ENCODE measurements at regions not wholly inside any gene's neighbourhood (a gene's known extent, or its start where the extent isn't known, plus 50 kb on each side); places are given as distances from the start of the nearest gene placed in this dataset.

DNA sequence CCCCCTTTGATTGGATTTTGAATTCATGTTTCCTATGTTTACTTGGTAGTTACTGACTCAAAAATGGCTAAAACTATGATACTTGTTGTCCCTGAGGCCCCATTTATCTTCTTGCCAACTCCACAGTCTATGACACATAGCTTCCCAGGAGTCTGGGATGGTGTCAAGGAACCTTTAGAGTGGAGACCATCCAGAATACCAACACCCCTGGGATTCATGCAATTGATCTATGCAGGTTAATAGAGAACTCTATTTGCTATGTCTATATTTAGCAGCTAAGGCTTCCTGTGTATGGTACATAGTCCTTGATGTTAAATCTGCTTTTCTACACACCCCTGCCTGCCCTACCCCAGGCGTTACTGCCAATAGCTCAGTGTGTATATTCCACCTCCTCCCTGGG is 218.5 kb upstream of the HDAC4 start:
- TF ChIP-seq, protein P1, sequence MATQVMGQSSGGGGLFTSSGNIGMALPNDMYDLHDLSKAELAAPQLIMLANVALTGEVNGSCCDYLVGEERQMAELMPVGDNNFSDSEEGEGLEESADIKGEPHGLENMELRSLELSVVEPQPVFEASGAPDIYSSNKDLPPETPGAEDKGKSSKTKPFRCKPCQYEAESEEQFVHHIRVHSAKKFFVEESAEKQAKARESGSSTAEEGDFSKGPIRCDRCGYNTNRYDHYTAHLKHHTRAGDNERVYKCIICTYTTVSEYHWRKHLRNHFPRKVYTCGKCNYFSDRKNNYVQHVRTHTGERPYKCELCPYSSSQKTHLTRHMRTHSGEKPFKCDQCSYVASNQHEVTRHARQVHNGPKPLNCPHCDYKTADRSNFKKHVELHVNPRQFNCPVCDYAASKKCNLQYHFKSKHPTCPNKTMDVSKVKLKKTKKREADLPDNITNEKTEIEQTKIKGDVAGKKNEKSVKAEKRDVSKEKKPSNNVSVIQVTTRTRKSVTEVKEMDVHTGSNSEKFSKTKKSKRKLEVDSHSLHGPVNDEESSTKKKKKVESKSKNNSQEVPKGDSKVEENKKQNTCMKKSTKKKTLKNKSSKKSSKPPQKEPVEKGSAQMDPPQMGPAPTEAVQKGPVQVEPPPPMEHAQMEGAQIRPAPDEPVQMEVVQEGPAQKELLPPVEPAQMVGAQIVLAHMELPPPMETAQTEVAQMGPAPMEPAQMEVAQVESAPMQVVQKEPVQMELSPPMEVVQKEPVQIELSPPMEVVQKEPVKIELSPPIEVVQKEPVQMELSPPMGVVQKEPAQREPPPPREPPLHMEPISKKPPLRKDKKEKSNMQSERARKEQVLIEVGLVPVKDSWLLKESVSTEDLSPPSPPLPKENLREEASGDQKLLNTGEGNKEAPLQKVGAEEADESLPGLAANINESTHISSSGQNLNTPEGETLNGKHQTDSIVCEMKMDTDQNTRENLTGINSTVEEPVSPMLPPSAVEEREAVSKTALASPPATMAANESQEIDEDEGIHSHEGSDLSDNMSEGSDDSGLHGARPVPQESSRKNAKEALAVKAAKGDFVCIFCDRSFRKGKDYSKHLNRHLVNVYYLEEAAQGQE (IDR thresholded peaks at IDR 0.05; ENCODE audit: insufficient read depth in 1 of 2, low read depth in 2 of 2, low read length in 2 of 2) = no peak
- no peak for TF ChIP-seq POLR2AphosphoS5 (IDR thresholded peaks at IDR 0.05; ENCODE audit: low read depth, low read length)
- TF ChIP-seq TAF1 (IDR thresholded peaks at IDR 0.05; ENCODE audit: borderline replicate concordance, insufficient read depth, low read length) = no peak
- TF ChIP-seq FOXP2 (optimal IDR thresholded peaks at IDR 0.05; ENCODE audit: borderline replicate concordance, extremely low read depth, extremely low read length, insufficient read depth) = no peak
